ENCODE measurements at regions not wholly inside any gene's neighbourhood (a gene's known extent, or its start where the extent isn't known, plus 50 kb on each side); places are given as distances from the start of the nearest gene placed in this dataset.

DNA sequence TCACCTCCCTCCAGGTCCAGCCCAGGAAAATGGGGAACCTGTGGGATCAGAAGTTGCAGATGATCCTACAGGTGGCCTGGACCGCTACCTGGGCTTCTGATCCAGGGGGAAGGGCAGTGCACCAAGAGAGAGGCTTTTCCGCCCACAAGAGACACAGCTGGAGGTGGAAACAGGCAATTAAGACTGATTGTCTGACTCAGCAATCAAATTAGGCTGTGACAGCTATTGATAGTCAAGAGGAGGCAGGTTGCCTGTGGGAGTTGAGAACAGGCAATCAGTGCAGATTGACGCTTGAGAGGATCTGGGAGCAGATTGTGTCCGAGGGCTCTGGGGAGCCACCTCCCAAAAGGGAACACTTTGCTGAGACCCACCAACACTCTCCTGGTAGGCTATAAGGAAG is 71.1 kb upstream of the SLC44A1 start:
- no peak overlapping the region for H3K4me3 ChIP-seq (ENCODE audit: low read depth, low read length)
- TF ChIP-seq, protein P1, sequence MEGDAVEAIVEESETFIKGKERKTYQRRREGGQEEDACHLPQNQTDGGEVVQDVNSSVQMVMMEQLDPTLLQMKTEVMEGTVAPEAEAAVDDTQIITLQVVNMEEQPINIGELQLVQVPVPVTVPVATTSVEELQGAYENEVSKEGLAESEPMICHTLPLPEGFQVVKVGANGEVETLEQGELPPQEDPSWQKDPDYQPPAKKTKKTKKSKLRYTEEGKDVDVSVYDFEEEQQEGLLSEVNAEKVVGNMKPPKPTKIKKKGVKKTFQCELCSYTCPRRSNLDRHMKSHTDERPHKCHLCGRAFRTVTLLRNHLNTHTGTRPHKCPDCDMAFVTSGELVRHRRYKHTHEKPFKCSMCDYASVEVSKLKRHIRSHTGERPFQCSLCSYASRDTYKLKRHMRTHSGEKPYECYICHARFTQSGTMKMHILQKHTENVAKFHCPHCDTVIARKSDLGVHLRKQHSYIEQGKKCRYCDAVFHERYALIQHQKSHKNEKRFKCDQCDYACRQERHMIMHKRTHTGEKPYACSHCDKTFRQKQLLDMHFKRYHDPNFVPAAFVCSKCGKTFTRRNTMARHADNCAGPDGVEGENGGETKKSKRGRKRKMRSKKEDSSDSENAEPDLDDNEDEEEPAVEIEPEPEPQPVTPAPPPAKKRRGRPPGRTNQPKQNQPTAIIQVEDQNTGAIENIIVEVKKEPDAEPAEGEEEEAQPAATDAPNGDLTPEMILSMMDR (IDR thresholded peaks at IDR 0.05; ENCODE audit: control insufficient read depth, extremely low read depth, insufficient read depth), result no peak
- no peak for DNase-seq (ENCODE audit: low read depth)

- DNase-seq (ENCODE audit: low read depth), result no peak
- TF ChIP-seq, protein P1 (IDR thresholded peaks at IDR 0.05; ENCODE audit: control insufficient read depth, extremely low read depth, insufficient read depth), result no peak
- no peak overlapping the region for H3K4me3 ChIP-seq (ENCODE audit: low read depth, low read length)
Observed at GRCh38 chr9:105173826-105174225, 70.6 kb upstream of the SLC44A1 start.

DNA sequence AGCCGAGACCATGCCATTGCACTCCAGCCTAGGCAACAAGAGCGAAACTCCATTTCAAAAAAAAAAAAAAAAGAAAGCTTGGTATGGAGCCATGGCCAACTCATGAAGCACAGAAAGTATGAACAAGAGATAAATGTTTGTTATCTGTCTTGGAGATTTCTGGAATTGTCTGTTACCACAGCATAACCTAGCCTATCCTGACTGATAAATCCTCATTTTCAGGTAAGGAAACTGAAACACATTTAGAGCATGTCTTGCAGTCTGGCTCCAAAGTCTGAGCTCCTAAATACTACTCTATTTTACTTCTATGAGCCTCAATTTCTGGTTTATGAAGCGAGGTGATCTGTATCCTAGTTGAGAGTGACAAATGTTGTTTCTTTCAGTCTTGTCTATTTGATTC is 68.3 kb upstream of the SLC44A1 start:
- DNase-seq (ENCODE audit: low read depth), result no peak
- TF ChIP-seq, protein P1 (IDR thresholded peaks at IDR 0.05; ENCODE audit: control insufficient read depth, extremely low read depth, insufficient read depth), result no peak
- H3K4me3 ChIP-seq (ENCODE audit: low read depth, low read length), result no peak overlapping the region

- no peak overlapping the region for H3K4me3 ChIP-seq (ENCODE audit: low read depth, low read length)
- TF ChIP-seq, protein P1 (IDR thresholded peaks at IDR 0.05; ENCODE audit: control insufficient read depth, extremely low read depth, insufficient read depth), result no peak
- DNase-seq (ENCODE audit: low read depth), result no peak
Observed at GRCh38 chr9:105178076-105178475, 66.4 kb upstream of the SLC44A1 start.

GRCh38 chr9:105187781-105188180 is 56.7 kb upstream of the SLC44A1 start:
- no peak for DNase-seq (ENCODE audit: low read depth)
- TF ChIP-seq, protein P1 (IDR thresholded peaks at IDR 0.05; ENCODE audit: control insufficient read depth, extremely low read depth, insufficient read depth), result no peak
- H3K4me3 ChIP-seq (ENCODE audit: low read depth, low read length), result no peak overlapping the region

GRCh38 chr9:105188746-105189145 is 55.7 kb upstream of the SLC44A1 start:
- DNase-seq (ENCODE audit: low read depth), result no peak
- TF ChIP-seq, protein P1 (IDR thresholded peaks at IDR 0.05; ENCODE audit: control insufficient read depth, extremely low read depth, insufficient read depth), result no peak
- H3K4me3 ChIP-seq (ENCODE audit: low read depth, low read length), result no peak overlapping the region

DNA sequence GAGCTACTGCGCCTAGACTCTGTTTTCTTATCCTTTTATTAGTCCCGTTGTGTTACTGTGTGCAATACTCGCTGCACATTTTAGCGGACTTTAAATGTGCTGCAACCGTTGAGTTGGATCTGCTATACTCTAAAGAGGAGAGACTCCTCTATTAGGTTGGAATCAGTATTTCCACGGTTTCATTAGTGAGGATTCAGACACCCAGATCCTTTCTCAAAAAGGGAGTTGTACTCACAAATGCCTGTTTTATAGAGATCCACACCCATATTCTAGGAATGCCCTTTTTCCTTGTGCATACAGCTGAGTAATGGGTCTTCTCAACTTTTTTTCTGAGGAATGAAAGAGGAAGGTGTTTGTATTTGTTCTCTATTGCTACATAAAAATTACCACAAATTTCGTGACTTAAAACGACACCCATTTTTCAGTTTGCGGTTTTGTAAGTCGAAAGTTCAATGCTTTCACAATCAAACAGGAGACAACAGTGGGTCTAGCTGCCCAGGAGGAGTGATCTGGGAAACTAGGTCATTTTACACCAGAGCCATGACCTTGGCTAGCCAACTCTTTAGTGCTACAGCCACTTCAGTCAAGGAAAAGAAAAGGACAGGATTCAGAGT is 52.8 kb upstream of the SLC44A1 start:
- DNase-seq (ENCODE audit: low read depth), result no peak
- TF ChIP-seq, protein P1 (IDR thresholded peaks at IDR 0.05; ENCODE audit: control insufficient read depth, extremely low read depth, insufficient read depth), result no peak
- H3K4me3 ChIP-seq (ENCODE audit: low read depth, low read length), result no peak overlapping the region

Data from LNCaP clone FGC (cell line).